HG02885 (cell line): ENCODE measurements at regions not wholly inside any gene's neighbourhood (a gene's known extent, or its start where the extent isn't known, plus 50 kb on each side); places are given as distances from the start of the nearest gene placed in this dataset.
A peak's percentile ranks its signal among the peaks of the same experiment; 100 is the strongest.

ENCODE experiments used
- ATAC-seq: cut with Tn5 transposase; IDR thresholded peaks from one replicate; pipeline ENCODE4 v1.9.1; 2021; ENCODE audit warnings: mild to moderate bottlenecking; ENCODE audit not compliant: unreplicated experiment, poor library complexity

- ATAC-seq, result peak; percentile 94
Observed at GRCh38 chr2:18849841-18850578, 260.6 kb upstream of the NT5C1B start.

DNA sequence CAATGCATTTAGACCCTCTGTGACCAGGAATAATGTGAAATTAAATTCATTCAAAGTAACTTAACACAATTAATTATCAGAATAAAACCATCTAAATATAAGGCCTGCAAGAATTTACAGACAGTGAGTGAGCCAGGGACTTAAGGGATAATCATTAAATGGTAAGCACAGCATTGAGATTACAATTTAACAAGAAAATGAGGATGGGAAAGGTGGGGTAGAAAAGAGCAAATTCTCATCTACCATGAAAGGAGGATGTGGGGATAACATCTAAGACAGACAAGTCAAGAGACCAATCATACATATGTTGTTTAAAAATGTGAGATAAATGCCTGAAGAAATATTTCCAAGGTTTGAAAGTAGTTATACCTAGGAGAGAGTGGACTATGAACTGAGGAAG lies 259.3 kb upstream of the NT5C1B start:
- no peak for ATAC-seq

GRCh38 chr2:18845854-18846445 lies 256.6 kb upstream of the NT5C1B start:
- no peak for ATAC-seq

DNA sequence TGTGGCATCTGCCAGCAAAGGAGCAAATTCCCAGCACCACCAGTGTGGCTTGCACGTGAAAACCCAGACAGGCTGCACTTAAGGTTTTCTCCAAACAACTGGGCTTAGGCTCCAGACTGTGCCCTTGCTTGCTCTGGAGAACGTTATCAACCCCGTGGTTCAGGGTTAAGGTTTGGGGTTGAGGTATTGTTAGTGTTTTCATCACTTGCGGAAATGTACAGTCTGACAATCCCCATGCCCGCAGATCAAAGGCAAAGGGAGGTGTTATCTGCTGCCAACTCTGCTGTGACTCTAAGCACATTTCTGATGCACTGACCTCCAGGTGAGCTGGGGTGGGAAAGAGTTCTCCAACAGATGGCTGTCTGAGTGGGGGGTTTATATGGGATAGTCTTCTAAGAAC lies 253.5 kb upstream of the NT5C1B start:
- no peak for ATAC-seq

- ATAC-seq, result no peak
Observed at GRCh38 chr2:18841248-18842150, 252.1 kb upstream of the NT5C1B start.

- ATAC-seq, result no peak
Observed at GRCh38 chr2:18837240-18837639, 247.9 kb upstream of the NT5C1B start.

GRCh38 chr2:18836436-18836835 lies 247.1 kb upstream of the NT5C1B start:
- ATAC-seq, result no peak

DNA sequence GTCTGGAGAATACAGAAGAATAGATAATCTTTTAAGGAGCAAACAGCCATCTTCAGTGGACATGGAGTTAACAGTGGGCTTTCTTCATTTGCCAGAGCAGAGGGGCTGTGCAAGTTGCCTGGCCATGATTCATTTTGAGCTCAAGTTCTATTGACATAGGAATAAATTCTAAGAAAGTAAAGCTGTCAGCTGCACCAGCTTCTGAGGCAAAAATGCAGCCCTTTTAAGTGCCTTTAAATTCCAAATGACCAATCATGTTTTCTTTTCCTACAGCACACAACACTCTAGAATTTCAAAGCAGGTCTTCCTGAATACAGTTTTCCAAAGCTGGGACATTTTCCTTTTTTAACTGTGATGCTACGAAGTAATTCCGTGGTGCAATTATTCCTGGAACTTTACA lies 246.4 kb upstream of the NT5C1B start:
- ATAC-seq, result no peak

- no peak for ATAC-seq
Observed at GRCh38 chr2:18834341-18834740, 245.0 kb upstream of the NT5C1B start.

DNA sequence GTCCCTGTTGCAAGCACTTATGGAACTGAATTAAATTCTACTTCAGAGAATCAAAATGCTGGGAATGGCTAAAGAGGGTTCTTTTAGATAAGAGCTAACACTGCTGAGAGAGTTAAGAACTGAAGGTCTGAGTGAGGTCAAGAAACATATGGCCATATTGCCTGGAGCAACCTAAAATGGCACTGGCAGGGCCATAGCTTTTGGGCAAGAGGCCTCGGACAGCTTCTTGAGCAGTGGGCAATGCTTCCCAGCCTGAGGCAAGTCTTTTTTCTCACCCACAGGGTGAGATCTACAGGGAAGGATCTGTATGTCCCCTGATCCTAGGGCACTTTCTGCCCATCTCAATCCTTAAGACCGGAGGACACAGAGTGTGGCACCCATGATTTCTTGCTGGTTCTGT lies 244.6 kb upstream of the NT5C1B start:
- ATAC-seq, result no peak

GRCh38 chr2:18831916-18832510 lies 242.6 kb upstream of the NT5C1B start:
- no peak for ATAC-seq

DNA sequence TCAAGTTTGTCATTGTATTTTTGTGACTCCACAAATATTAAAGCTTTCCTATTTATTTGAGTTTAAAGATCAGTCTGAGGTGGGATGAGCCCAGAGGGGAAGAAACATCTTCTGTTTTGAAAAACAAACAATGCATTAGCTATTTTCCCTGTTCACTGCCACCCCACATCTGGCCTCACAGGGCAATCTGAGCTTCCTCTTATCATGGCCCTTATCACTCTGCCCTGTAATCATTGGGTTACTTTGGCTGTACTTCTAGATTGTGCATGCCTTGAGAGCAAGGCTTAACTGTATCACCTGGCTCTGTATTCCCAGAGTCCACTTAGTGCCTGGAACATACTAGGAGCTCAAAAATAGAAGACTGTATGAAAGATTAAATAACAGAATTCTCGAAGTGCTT lies 241.6 kb upstream of the NT5C1B start:
- no peak for ATAC-seq

GRCh38 chr2:18829976-18830375 lies 240.6 kb upstream of the NT5C1B start:
- ATAC-seq, result no peak

DNA sequence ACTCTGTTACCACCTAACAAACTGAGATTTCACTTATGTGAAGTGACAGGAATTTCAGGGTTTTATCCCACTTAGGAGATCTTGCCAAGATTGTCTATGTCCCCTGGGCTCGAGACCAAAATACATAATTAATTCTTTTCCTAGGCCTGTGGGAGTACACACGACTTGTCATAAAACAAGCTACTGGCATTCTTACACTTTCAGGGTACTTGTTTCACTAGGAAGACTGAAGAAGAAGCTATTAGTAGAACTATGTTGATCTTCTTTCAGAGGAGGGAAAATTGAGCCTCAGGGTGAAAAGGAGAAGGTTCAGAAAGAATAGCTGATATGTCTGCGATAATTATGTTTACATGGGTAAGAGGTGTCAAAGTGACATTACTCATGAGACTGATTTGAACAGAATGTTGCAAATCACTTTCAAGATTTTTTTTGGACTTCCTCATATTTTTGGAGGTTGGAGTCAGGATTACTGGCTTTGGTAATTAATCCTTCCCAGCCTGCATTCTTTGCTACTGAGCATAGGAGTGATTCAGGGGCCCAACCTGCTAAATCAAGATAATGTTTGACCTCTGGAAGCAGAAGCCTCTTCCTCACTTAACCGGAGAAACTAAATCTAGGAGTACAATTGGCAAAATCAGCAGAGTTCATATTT lies 240.0 kb upstream of the NT5C1B start:
- ATAC-seq, result no peak

DNA sequence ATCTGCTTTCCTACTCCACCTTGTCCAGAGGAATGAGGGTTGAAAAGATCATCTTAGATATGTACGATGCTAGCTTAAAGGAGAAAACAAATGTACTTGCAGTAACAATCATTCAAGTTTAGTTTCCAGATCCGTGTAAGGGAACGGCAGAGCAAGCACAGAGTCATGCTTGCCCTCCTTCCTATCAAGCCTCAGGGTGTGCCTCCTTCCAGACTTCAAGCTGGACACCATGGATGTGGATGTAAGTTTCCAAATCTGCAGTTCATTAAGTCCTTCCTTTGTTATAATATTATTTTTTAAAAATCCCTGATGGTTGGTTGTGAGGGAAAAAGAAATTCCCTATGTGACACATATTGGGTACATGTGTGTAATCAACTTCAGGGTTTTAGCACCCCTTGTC lies 238.9 kb upstream of the NT5C1B start:
- no peak for ATAC-seq

- ATAC-seq, result no peak
Observed at GRCh38 chr2:18825838-18826237, 236.5 kb upstream of the NT5C1B start.

DNA sequence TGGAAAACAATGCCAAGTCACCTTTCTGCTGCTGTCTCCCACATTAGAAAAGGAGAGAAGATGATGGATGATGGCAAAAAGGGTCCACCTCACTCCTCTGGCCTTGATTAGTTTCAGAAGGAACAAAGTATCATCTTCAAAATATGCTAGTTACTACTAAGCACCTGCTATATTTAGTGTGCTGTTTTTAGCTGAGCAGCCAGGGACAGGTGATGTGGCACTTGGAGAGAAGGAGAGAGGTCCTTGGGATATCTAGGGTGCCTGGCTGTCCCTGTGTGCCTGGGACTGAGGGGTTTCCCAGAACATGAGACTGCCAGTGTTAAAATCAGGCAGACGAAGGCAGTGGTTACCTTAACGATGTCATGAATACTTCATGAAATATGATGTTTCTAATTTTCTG lies 235.5 kb upstream of the NT5C1B start:
- ATAC-seq, result no peak

DNA sequence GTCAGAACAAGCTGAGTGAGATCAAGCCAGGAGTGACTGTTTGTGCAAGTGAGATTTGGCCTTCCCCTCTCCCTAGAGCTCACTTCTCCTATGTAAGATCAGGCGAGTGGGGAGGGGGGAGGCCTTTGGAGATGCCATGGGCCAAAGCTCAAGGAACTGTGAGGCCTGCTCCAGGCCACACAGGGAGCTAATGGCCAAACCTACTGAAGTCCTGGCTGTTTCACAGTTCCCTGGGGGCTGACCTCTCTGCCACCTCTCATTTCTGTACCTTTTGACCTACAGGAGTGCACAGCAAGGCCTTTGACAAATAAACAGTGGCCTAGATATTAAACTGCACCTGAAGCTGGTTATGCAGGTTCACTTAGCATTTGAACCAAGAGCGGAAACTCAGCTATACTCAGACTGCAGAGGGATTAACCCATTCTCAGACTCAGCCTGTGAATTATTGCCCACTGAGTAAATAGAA lies 235.0 kb upstream of the NT5C1B start:
- no peak for ATAC-seq

GRCh38 chr2:18821431-18821830 lies 232.1 kb upstream of the NT5C1B start:
- ATAC-seq, result no peak

DNA sequence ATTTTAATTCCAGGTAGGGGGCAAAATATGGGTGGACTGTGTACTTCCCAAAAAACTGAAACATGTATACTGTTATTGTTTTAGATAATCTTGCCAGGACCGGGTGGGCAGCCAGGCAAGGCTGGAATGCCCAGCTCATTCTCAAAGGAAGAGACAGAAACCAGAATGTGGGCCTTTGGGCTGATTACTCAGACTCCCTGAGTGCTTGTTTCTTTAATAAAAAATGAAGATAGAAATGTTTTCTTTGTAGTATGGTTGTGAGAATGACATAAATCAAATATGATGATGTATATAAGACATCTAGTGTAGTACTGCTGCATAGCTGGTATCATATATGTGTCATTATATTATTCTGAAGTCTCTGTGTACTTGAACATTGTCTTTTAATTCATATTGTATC lies 231.6 kb upstream of the NT5C1B start:
- no peak for ATAC-seq
